T-helper 17 cell (primary cell): ENCODE measurements at regions not wholly inside any gene's neighbourhood (a gene's known extent, or its start where the extent isn't known, plus 50 kb on each side); places are given as distances from the start of the nearest gene placed in this dataset.

Experiments used
- ATAC-seq: fragments of 150-1000 bp; cut with Tn5 transposase; 2 replicates; pipeline ENCODE4 v1.10.0; 2021; ENCODE audit warnings: mild to moderate bottlenecking, moderate library complexity
- DNase-seq, 3 donors: peaks; one replicate each; pipeline versions ENCODE4 v3.0.0 to v3.0.0-alpha.2; 2020 to 2021
- H3K9me3 ChIP-seq: one replicate; pipeline ENCODE4 v1.7.0; 2013; ENCODE audit warnings: low read length, mild to moderate bottlenecking; ENCODE audit not compliant: control insufficient read depth, poor library complexity, severe bottlenecking
- H3K27ac Mint-ChIP-seq: one replicate; pipeline ENCODE4 v1.8.0; 2022; ENCODE audit warnings: mild to moderate bottlenecking, moderate library complexity, mixed read lengths
- H3K27me3 Mint-ChIP-seq: one replicate; pipeline ENCODE4 v1.8.0; 2022; ENCODE audit warnings: mixed read lengths
- H3K36me3 Mint-ChIP-seq: one replicate; pipeline ENCODE4 v1.8.0; 2022; ENCODE audit warnings: low read depth, mixed read lengths
- H3K4me1 Mint-ChIP-seq: one replicate; pipeline ENCODE4 v1.8.0; 2022; ENCODE audit warnings: mild to moderate bottlenecking, mixed read lengths
- H3K4me3 Mint-ChIP-seq: one replicate; pipeline ENCODE4 v1.8.0; 2022; ENCODE audit warnings: mild to moderate bottlenecking, moderate library complexity, mixed read lengths

DNA sequence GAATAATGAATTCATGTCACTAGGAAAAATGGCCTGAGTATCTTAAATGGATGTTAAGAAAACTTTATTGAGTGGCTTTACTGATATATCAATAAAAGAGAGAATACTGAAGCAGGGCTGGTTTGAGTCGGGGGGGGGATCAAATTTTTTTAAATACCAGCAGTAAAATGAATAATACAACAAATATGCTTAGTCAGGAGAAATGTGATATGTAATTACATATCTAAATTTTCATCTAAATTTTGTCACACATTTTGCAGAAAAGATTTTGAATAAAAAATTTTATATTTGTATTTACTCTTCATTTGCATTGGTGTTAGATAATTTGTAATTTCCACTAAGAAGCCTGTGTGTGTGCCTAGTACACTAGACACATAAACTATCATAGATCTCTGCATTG is 2300.2 kb downstream of the MRPL39 start:
- no peaks in the 10 kb centered on the region for H3K27me3 Mint-ChIP-seq
- no peak overlapping the region for H3K27ac Mint-ChIP-seq
- DNase-seq (no peak), ATAC-seq (no peak)
- no peaks in the 10 kb centered on the region for H3K9me3 ChIP-seq
- H3K36me3 Mint-ChIP-seq, result no peaks in the 10 kb centered on the region
- H3K4me1 Mint-ChIP-seq, result no peaks in the 10 kb centered on the region
- no peak overlapping the region for H3K4me3 Mint-ChIP-seq

DNA sequence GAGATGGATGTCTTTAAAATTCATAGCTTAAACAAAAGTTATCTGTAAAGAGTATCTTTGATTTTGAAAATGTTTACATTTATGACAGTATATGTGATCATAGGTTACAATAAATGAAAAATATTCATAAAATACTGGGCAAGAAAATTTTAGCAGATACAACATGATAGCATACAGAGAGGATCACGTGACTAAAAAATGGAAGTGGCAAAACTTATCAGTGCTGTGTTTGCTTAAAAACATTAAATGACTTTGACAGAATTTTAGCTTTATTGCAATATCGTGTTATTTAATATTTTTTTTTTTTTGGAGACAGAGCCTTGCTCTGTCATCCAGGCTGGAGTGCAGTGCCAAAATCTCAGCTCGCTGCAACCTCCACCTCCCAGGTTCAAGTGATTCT is 2294.1 kb downstream of the NCAM2 start:
- no peaks in the 10 kb centered on the region for H3K36me3 Mint-ChIP-seq
- no peaks in the 10 kb centered on the region for H3K9me3 ChIP-seq
- ATAC-seq, result no peak
- H3K4me1 Mint-ChIP-seq, result no peaks in the 10 kb centered on the region
- DNase-seq, result no peak
- no peak overlapping the region for H3K4me3 Mint-ChIP-seq
- H3K27me3 Mint-ChIP-seq, result no peaks in the 10 kb centered on the region
- H3K27ac Mint-ChIP-seq, result no peak overlapping the region

DNA sequence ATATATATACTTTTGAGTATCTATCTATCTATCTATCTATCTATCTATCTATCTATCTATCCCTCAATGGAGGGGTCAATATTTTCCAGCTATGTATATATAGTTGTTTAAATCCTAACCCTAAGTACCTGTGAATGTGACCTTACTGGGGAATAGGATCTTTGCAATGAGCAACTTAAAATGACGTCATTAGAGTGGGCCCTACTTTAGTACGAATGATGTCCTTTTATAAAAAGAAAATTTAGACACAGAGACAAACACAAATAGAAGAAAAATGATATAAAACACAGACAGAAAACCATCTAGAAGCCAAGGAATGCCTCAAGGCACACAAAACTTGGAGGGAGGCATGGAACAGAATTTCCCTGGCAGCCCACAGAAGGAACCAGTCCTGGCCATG is 2283.7 kb downstream of the NCAM2 start:
- no peak overlapping the region for H3K27ac Mint-ChIP-seq
- no peaks in the 10 kb centered on the region for H3K36me3 Mint-ChIP-seq
- DNase-seq, result no peak
- no peaks in the 10 kb centered on the region for H3K4me1 Mint-ChIP-seq
- H3K9me3 ChIP-seq, result no peaks in the 10 kb centered on the region
- no peaks in the 10 kb centered on the region for H3K27me3 Mint-ChIP-seq
- no peak overlapping the region for H3K4me3 Mint-ChIP-seq
- ATAC-seq, result no peak

DNA sequence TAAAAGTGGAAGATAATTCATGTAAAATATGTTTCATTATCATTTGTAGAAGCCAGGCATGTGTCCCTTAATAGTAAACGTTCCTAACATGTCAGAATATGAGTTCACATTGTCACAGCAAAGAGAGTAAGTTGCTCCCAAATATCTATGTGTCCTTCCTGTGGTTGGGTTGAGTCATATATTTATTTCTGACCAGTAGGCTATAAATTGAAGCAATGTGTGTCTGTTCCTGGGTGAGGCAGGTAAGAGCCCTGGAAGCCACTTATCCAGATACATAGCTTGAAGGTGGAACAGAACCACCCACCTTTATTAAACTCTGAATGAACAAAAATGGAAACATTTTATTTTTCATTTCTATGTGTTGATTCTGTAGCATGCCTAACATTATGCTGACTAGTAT is 2251.6 kb downstream of the NCAM2 start:
- Mint-ChIP-seq H3K36me3 (no peaks in the 10 kb centered on the region), H3K4me3 (no peak overlapping the region), H3K27me3 (no peaks in the 10 kb centered on the region), H3K4me1 (no peaks in the 10 kb centered on the region), H3K27ac (no peak overlapping the region)
- DNase-seq (no peak), ATAC-seq (no peak)
- no peaks in the 10 kb centered on the region for H3K9me3 ChIP-seq

DNA sequence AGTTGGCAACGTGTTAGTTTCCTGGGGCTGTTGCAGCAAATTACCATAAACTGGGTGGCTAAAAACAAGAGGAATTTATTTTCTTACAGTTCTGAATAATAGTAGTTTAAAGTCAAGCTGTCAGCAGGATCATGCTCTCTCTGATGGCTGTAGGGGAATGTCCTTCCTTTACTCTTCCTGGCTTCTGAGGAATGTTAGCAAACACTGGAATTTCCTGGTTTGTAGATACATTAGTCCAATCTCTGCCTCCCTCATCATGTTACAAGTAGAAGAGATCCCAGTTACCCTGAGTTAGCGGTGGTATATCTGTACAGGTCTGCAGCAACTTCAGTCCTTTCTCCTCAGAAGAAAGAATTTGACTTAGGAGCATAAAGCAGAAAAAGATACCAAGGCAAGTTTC is 2249.1 kb downstream of the NCAM2 start:
- no peaks in the 10 kb centered on the region for H3K4me1 Mint-ChIP-seq
- no peaks in the 10 kb centered on the region for H3K9me3 ChIP-seq
- H3K4me3 Mint-ChIP-seq, result no peak overlapping the region
- DNase-seq (no peak), ATAC-seq (no peak)
- H3K27ac Mint-ChIP-seq, result no peak overlapping the region
- H3K36me3 Mint-ChIP-seq, result no peaks in the 10 kb centered on the region
- no peaks in the 10 kb centered on the region for H3K27me3 Mint-ChIP-seq

DNA sequence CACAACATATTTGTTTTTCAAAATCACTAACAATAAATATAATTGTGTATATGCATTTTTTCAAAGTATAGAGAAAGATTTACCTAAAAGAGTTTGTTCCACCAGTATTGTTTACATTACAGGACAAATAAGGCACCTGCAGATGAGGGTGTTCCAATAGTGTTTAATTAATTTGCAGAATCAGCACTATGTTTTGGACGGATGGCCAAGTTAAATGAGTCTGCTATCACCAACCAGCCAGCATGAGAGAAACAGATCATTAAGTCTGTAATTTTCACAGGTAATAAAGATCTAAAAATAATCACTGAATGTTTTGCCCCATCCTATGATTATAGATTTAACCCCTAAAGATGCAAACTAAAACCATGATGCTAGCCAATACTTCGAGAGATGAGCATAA is 2247.0 kb downstream of the NCAM2 start:
- no peaks in the 10 kb centered on the region for H3K27me3 Mint-ChIP-seq
- no peaks in the 10 kb centered on the region for H3K36me3 Mint-ChIP-seq
- H3K9me3 ChIP-seq, result no peaks in the 10 kb centered on the region
- H3K27ac Mint-ChIP-seq, result no peak overlapping the region
- DNase-seq (no peak), ATAC-seq (no peak)
- H3K4me3 Mint-ChIP-seq, result no peak overlapping the region
- no peaks in the 10 kb centered on the region for H3K4me1 Mint-ChIP-seq

DNA sequence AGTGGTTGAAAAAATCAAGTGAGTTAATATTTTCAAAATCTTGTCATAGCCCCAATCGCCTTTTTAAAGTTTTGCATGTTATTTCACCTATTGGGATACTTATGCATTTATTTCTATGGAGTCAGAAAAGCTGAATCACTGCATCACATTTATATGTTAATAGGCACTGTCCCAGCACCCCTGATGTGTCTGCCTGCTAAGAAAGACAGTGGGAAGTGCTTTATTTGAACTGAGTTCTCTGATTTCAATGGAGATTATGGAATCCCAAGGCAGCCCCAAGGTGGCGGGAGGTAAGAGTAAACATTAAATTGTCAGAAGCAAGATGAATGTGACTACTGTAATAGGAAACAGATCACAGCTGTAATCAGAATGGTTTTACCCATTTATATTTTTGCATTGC is 2225.7 kb downstream of the NCAM2 start:
- Mint-ChIP-seq H3K4me3 (no peak overlapping the region), H3K4me1 (no peaks in the 10 kb centered on the region), H3K36me3 (no peaks in the 10 kb centered on the region), H3K27ac (no peak overlapping the region), H3K27me3 (no peaks in the 10 kb centered on the region)
- no peak for DNase-seq
- no peak for ATAC-seq
- H3K9me3 ChIP-seq, result no peaks in the 10 kb centered on the region

DNA sequence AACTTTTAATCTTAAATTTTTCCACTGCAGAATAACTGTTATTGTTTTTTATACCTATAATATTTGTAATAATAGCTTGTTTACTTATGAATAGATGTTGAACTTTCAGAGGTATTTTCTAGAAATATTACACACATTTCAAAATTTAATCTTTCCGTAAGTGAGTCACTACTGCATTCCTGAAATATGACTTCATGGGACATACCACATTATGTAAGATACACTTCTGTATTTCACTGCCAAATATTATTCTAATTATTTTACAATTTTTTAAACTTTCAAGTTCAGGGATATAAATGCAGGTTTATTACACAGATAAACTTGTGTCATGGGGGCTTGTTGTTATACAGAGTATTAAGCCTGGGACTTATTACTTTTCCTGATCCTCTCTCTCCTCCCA is 2220.5 kb downstream of the NCAM2 start:
- no peaks in the 10 kb centered on the region for H3K9me3 ChIP-seq
- Mint-ChIP-seq H3K4me3 (no peak overlapping the region), H3K27ac (no peak overlapping the region), H3K27me3 (no peaks in the 10 kb centered on the region), H3K36me3 (no peaks in the 10 kb centered on the region), H3K4me1 (no peaks in the 10 kb centered on the region)
- no peak for ATAC-seq
- DNase-seq, result no peak

DNA sequence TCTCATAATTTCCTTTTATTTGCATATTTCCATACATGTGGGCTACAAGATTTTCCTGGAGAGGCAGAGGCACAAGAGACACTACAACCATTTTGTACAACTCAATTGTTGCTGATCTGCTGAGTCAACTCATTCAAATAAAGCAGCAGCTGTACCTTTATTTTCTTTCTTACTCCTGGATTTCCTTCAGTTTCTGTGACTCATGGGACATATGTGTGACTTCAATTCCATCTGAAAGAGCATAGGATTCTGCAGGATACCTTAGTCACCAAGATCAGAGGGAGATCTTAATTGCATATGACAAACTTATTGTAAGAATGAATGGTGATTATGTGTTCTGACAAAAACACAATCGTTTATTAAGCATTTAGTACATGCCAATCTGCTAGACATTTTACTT is 2219.4 kb downstream of the NCAM2 start:
- no peaks in the 10 kb centered on the region for H3K36me3 Mint-ChIP-seq
- no peaks in the 10 kb centered on the region for H3K27me3 Mint-ChIP-seq
- DNase-seq (no peak), ATAC-seq (no peak)
- no peaks in the 10 kb centered on the region for H3K4me1 Mint-ChIP-seq
- no peaks in the 10 kb centered on the region for H3K9me3 ChIP-seq
- H3K4me3 Mint-ChIP-seq, result no peak overlapping the region
- H3K27ac Mint-ChIP-seq, result no peak overlapping the region

DNA sequence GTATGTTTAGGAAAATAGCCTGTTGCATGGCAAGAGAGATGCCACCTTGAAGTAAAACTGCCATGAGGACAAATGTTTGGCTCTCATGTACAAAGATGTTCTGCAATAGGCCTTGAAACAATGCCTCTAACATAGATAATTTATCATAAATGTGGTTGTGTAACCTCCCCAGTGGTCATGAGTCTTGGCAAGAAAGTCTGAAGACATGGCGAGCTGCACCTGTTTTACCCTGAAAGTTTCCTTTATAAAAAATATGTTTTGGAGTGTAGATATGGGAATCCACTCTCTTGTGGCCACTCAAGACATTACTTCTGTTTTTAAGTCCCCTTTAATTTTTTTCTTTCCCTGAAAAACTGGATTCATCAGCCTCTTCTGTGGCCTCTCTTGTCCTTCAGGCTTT is 2217.1 kb downstream of the NCAM2 start:
- Mint-ChIP-seq H3K27ac (no peak overlapping the region), H3K4me3 (no peak overlapping the region), H3K4me1 (no peaks in the 10 kb centered on the region), H3K36me3 (no peaks in the 10 kb centered on the region), H3K27me3 (no peaks in the 10 kb centered on the region)
- ATAC-seq (no peak), DNase-seq (no peak)
- H3K9me3 ChIP-seq, result no peaks in the 10 kb centered on the region
